ENCODE measurements at regions not wholly inside any gene's neighbourhood (a gene's known extent, or its start where the extent isn't known, plus 50 kb on each side); places are given as distances from the start of the nearest gene placed in this dataset.

- FAIRE-seq = no peak
These were observed 1045.1 kb downstream of the ADGRL2 start for GRCh38 chr1:82845866-82846265.

DNA sequence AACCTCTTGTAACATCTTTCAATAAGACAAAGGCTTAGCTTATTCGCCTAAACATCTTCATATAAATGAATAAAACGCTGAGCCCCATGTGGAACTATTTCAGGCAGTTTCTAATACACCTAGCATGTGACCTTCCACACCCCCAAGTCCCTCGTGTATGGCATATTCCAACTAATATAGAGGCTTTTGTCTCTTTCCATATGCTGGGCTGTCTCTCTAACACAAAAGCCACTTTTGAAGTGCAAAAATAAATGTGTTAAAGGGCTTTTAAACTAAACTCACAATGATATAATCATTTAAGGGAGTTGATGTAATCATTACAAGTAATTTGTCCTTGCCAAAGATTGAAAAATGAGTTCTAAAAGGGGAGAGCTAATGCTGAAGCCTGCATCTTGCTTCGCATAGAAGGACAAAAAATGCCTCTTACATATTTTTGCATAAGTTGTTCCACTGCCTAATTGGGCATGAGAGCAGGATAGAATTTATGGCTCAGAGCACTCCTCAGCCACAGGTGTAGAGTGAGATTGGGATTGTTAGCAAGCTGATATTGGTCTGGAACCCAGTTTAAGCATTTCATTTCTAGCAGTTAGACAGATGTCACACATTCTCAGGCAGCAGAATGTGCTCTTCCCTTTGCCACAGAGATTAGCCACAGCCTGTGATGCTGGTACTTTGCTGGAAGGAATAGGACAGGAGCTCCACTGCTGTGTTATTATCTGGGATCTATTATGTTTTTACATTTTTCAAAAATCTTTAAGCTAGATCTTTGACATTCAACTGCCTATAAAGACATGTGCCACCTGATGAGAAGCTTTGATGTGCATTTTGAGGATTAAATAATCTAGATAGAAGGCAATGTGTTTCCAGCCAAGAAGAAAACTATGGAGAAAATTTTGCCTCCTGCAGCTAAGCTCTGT lies 1044.4 kb downstream of the ADGRL2 start:
- FAIRE-seq = no peak

DNA sequence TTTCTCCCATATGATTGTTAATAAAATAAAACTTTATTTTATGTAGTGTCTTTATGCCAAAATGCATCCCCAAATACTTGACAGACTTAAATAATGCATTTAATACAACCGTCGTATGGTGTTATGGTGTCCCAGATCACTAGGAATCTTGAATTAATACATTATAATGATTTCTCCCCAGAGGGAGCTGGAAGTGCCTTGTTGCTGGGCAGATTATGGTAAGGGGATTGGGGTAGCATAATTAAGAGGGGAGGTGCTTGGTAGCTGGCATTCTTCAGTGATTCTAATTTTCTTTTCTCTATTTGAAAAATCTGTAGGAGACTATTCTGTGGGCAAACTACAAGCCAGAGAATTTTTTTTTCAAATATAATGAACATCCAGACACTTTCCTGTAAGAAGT lies 1043.7 kb downstream of the ADGRL2 start:
- FAIRE-seq = no peak

- FAIRE-seq = no peak
These were observed 1043.1 kb downstream of the ADGRL2 start for GRCh38 chr1:82843876-82844275.

- no peak for FAIRE-seq
These were observed 1039.5 kb downstream of the ADGRL2 start for GRCh38 chr1:82840192-82840591.

GRCh38 chr1:82837766-82838465 lies 1037.2 kb downstream of the ADGRL2 start:
- no peak for FAIRE-seq

DNA sequence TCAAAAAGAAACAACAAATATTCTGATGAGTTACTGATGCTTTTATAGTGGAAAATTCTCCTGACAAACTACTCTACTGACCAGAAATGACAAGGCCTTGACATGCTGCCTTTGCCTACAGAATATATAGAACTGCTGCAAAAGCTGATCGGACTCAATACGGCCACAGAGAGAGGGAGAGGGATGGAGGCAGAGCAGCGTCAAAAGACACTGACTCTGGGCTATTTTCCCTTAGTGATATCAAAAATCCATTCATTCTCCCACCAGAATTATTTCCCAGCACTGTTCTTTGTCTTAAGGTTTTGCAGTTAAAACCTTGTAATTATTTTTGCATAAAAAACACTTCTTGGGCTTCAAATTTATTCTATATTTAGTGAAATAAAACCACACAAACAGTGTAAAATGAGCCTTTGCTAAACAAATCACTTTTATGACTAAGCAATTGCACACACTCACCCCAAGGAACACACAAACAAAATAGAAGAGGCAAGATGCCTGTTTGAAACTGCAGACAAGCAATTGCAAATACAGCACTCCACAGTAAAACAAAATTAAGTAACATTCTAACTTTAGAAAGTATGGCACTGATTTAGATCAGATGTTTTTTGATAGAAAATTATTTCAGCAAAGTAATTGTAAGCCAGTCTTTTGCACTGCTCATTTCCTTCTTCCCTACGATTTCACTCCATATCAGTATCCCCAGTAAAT lies 1036.4 kb downstream of the ADGRL2 start:
- FAIRE-seq = no peak

GRCh38 chr1:82836213-82836972 lies 1035.7 kb downstream of the ADGRL2 start:
- no peak for FAIRE-seq

DNA sequence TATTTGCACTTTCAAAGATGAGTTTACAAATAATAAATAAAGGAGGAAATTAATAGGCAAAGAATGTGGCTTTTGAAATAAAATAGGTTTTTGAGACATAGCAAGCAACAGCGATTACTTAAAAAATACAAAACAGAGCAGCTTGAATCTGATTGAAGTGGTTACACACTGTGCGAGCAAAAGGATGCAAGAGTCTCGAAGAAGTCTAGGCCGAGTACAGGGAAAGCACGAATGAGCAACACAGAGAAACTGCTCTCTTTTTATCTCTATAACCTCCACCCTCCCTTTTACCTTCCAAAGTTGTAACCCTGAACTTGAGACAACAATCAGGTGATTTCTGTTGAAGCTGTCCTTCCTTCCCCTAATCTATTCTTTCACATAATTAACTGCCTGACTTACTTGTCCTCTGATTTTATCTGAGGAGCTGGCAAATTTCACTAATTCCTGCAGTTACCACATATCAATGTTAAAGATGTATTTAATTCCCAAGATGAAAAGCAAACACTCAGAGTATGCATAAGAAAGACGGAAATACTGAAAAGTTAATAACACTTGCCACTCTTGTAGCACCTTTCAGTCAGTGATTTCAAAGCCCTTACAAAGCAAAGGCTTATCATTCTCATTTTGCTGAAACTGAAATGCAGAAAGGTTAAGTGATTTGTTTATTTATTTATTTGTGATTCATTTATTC lies 1030.1 kb downstream of the ADGRL2 start:
- no peak for FAIRE-seq

DNA sequence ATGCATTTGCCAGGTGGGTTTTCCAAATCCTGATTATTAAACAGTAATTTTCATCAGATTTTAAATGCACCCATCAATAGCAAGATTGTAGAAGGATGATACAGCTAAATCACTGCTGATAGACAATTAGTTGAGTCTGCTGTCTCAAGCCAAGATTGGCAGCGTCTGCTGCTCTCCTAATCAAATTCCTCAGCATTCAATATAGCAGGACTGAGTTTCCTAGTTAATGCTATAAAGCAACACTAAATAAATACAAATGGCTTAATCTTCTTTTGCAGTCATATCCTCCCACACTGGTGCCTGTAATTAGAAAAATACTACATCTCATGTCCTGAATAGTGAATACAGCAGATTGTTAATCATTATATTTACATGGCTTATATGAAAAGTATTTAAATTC lies 1028.8 kb downstream of the ADGRL2 start:
- FAIRE-seq = no peak

DNA sequence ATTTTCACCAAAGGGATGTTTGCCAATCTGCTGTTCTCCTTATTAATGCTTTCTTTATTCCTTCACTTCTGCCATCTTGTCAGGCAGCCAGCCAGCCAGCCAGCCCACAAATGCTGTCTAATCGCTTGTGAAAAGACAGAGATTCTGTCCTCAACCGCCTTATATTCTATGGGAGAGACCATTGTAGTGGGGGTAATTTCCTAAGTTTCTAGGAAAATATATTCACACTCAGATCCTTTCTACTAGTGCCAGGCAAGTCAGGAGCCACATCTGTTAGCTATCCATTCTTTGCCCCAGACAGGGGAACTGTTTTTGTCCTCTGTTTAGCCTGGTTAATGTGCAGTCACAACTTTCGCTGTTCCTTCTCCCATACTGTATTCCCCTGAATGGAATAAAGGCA lies 1023.1 kb downstream of the ADGRL2 start:
- no peak for FAIRE-seq

GRCh38 chr1:82820816-82821215 lies 1020.1 kb downstream of the ADGRL2 start:
- FAIRE-seq = no peak

DNA sequence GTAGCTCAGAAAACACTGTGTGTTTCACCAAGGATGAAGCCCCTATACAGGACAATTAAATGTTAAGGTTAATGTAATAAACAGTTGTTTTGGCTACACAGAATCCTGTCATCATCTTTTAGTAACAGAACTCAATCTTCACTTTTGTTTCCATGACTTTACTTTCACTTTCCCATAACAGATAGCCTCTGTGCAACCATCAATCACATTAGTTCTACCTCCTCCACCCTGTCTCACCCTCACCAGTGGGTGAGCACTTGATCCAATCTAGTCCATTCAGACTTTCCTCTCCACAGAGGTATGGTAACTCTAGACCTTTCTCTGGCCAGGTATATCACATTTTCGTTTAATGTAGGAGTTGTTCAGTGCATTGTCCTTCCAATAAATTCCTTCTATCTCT lies 1018.5 kb downstream of the ADGRL2 start:
- no peak for FAIRE-seq

DNA sequence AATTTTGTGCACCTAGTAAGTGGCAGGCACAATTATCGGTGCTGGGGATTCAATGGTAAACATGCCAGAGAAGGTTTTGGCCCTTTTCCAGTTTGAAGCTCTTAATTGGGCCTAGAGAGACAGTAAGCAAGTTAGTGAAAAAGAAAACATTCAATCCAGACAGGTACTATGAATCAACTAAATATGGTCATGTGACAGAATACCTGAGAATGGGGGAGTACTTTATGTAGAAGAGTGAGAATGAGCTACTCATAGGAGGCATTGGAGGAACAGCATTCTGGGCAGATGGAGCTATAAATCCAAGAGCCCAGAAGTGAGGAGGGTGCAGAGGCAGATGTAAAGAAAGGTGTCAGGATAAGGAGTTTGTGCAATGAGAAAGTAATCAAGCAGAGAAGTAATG lies 1017.9 kb downstream of the ADGRL2 start:
- FAIRE-seq = no peak

DNA sequence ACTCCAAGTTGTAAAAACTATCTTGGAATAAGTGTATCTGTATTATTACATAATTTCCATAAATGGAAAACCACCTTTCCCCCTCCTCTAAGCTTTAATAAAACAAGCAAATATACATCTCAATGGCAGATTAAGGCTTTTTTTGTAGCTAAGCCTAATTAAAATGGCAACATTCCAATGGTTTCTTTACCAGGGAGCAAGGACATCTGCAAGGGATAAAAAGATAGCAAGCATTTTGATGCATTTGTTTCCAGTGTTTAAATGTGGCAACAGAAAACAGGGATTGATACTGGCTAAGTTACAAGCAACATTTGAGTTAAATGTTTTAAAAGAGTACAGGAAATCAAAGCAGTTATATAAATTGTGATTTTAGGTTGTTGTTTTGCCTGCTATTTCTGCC lies 1012.7 kb downstream of the ADGRL2 start:
- FAIRE-seq = no peak

DNA sequence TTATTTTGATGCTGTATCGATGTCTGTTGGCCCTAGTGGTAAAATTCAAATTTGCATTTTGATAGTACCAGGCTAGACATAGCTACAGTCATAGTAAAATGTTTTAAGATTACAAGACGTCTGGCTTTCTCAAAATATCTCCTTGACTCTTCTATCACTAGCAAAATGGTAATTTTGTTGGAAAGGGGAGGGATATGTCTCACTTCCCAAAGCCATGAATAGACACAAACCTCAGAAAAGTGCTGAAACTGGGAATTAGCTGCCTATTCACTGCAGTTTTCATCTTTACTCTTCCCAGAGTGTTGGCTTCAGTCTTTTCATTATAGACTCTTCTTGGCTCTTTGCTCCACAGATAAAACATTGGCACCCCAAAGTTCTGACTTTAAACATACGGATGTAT lies 1009.9 kb downstream of the ADGRL2 start:
- FAIRE-seq = no peak

GRCh38 chr1:82807563-82807962 lies 1006.8 kb downstream of the ADGRL2 start:
- no peak for FAIRE-seq

DNA sequence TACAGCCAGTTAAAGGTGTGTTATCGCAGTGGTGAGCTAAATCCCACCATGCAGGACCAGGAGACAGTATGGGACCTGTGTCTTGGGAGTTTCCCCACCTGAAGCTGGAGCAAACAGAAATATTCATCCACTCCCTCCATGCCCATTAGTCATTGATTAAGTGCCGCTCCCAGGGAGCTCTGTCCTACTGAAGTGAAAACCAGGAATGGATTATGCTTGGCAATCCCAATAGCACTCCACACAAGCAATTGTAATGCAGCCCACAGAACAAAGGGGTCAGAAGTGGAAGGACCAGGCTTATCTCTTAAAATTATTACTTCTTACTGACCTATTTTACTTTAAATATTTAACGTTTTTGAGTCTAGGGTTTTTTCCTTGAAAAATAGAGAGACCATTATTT lies 1005.4 kb downstream of the ADGRL2 start:
- no peak for FAIRE-seq

DNA sequence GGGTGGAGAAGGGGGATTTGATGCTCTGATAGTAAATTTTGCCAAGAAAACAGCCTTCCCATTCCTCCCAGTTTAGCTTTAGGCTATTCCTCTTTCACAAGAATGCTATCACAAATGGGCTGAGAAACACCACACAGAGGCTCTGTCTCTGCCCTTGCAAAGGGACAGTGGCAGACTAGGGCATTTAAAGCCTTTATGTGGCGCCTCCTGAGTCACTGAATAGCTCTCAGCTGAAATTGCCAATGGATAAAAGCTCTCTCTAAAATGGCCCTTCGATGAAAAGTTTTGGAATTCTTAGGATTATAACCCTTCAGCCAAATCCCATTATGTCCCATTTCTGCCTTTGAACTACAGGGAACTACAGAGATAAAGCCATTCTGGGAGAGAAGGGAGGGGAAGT lies 1000.4 kb downstream of the ADGRL2 start:
- FAIRE-seq = no peak

- FAIRE-seq = no peak
These were observed 1000.0 kb downstream of the ADGRL2 start for GRCh38 chr1:82800721-82801120.

GRCh38 chr1:82799261-82799660 lies 998.5 kb downstream of the ADGRL2 start:
- no peak for FAIRE-seq

DNA sequence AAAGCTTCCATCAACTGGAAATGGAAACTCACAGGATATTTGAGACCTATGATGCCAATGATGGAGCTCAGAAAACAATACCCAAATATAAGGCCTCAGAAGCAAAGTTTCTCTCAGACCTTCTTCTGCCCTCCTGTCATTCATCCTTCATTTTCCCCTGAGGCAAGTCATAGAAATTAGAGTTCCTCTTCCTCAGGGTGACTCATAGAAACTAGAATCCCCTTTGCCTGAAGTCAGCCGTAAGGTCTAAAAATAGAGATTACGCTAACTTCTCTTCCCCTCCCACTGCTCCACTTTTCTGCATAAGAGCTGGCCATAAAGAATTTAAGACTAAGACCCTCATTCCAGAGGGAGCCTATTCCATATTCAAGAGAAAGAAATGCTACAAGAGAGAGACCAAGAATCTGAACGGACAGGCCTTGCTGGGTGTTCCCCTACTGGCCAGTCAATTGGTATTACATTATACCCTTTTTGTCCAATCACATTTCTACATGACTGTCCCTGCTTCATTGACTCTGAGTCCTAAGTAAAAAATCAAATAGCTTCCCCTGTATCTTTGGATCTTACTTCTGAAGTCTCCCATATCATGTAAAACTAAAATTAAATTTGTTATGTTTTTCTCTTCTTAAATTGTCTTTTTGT lies 994.9 kb downstream of the ADGRL2 start:
- no peak for FAIRE-seq
